IPS DF 6.9 (cell line): ENCODE measurements at regions not wholly inside any gene's neighbourhood (a gene's known extent, or its start where the extent isn't known, plus 50 kb on each side); places are given as distances from the start of the nearest gene placed in this dataset.

ENCODE experiments used
- DNase-seq: peaks from one replicate; pipeline ENCODE4 v3.0.0-alpha.2; 2013; ENCODE audit warnings: low read depth, low spot score
- H3K27ac ChIP-seq: one replicate; pipeline ENCODE4 v1.5.1; 2013; ENCODE audit warnings: low read length, control low read depth
- H3K27me3 ChIP-seq: 2 replicates; pipeline ENCODE4 v1.6.1; 2013; ENCODE audit warnings: mild to moderate bottlenecking, low read length; ENCODE audit not compliant: control insufficient read depth, insufficient read depth
- H3K36me3 ChIP-seq: 2 replicates; pipeline ENCODE4 v1.6.1; 2013; ENCODE audit warnings: low read length; ENCODE audit not compliant: control insufficient read depth, insufficient read depth
- H3K4me1 ChIP-seq: 2 replicates; pipeline ENCODE4 v1.6.1; 2013; ENCODE audit warnings: low read length; ENCODE audit not compliant: control insufficient read depth, insufficient read depth
- H3K4me3 ChIP-seq: 2 replicates; pipeline ENCODE4 v1.5.1; 2013; ENCODE audit warnings: mild to moderate bottlenecking, low read length
- H3K9me3 ChIP-seq: 2 replicates; pipeline ENCODE4 v1.6.1; 2013; ENCODE audit warnings: low read length, inconsistent platforms; ENCODE audit not compliant: control insufficient read depth, insufficient read depth
- WGBS: extraction: QIAGEN DNeasy Blood & Tissue Kit; methylation state at CpG from one replicate; pipeline ENCODE4 v1.1.7; 2013; ENCODE audit warnings: mixed read lengths, missing lambda C conversion rate; ENCODE audit not compliant: insufficient read length, insufficient coverage; 5-methylcytosine and 5-hydroxymethylcytosine counted together

- Histone ChIP-seq H3K4me1 (no peaks in the 10 kb centered on the region), H3K4me3 (no peak overlapping the region), H3K9me3 (no peaks in the 10 kb centered on the region), H3K36me3 (no peaks in the 10 kb centered on the region), H3K27ac (no peak overlapping the region), H3K27me3 (no peaks in the 10 kb centered on the region)
- WGBS = no CpG with 5 or more reads among the region's 1 CpG
- DNase-seq = no peak
Observed at GRCh38 chr1:88075813-88076212, 608.3 kb upstream of the PKN2 start.

GRCh38 chr1:88079036-88079435 lies 605.0 kb upstream of the PKN2 start:
- peak; percentile 2 for DNase-seq
- no peak overlapping the region for H3K27ac ChIP-seq
- H3K9me3 ChIP-seq = no peaks in the 10 kb centered on the region
- H3K27me3 ChIP-seq = no peaks in the 10 kb centered on the region
- WGBS = no CpG with 5 or more reads among the region's 1 CpG
- no peaks in the 10 kb centered on the region for H3K36me3 ChIP-seq
- no peaks in the 10 kb centered on the region for H3K4me1 ChIP-seq
- H3K4me3 ChIP-seq = no peak overlapping the region

GRCh38 chr1:88080875-88081274 lies 603.2 kb upstream of the PKN2 start:
- H3K4me1 ChIP-seq = no peaks in the 10 kb centered on the region
- H3K27ac ChIP-seq = no peak overlapping the region
- no peak for DNase-seq
- H3K27me3 ChIP-seq = no peaks in the 10 kb centered on the region
- no peak overlapping the region for H3K4me3 ChIP-seq
- no peaks in the 10 kb centered on the region for H3K9me3 ChIP-seq
- no peaks in the 10 kb centered on the region for H3K36me3 ChIP-seq

GRCh38 chr1:88088481-88088880 lies 595.6 kb upstream of the PKN2 start:
- peaks cover 1% of the 10 kb centered on the region; the same call in 1 of the 2 replicates for H3K4me1 ChIP-seq
- H3K9me3 ChIP-seq = no peaks in the 10 kb centered on the region
- no CpG with 5 or more reads among the region's 8 CpGs for WGBS
- no peaks in the 10 kb centered on the region for H3K27me3 ChIP-seq
- no peak overlapping the region for H3K4me3 ChIP-seq
- no peaks in the 10 kb centered on the region for H3K36me3 ChIP-seq
- no peak overlapping the region for H3K27ac ChIP-seq
- DNase-seq = peak; percentile 5

- no peak overlapping the region for H3K27ac ChIP-seq
- WGBS = no CpG with 5 or more reads among the region's 1 CpG
- peaks cover 1% of the 10 kb centered on the region; the same call in 1 of the 2 replicates for H3K4me1 ChIP-seq
- no peak overlapping the region for H3K4me3 ChIP-seq
- H3K36me3 ChIP-seq = no peaks in the 10 kb centered on the region
- no peaks in the 10 kb centered on the region for H3K9me3 ChIP-seq
- H3K27me3 ChIP-seq = no peaks in the 10 kb centered on the region
- DNase-seq = no peak
Observed at GRCh38 chr1:88089961-88090360, 594.1 kb upstream of the PKN2 start.

GRCh38 chr1:88098881-88099280 lies 585.2 kb upstream of the PKN2 start:
- no peak for DNase-seq
- Histone ChIP-seq H3K4me3 (no peak overlapping the region), H3K4me1 (no peaks in the 10 kb centered on the region), H3K27me3 (no peaks in the 10 kb centered on the region), H3K27ac (no peak overlapping the region), H3K36me3 (no peaks in the 10 kb centered on the region), H3K9me3 (no peaks in the 10 kb centered on the region)
- WGBS = no CpG with 5 or more reads among the region's 3 CpGs

GRCh38 chr1:88101041-88101440 lies 583.0 kb upstream of the PKN2 start:
- H3K9me3 ChIP-seq = no peaks in the 10 kb centered on the region
- no peaks in the 10 kb centered on the region for H3K36me3 ChIP-seq
- H3K27me3 ChIP-seq = no peaks in the 10 kb centered on the region
- H3K27ac ChIP-seq = no peak overlapping the region
- no peak overlapping the region for H3K4me3 ChIP-seq
- DNase-seq = no peak
- no CpG with 5 or more reads among the region's 1 CpG for WGBS
- H3K4me1 ChIP-seq = no peaks in the 10 kb centered on the region

GRCh38 chr1:88104236-88104635 lies 579.8 kb upstream of the PKN2 start:
- Histone ChIP-seq H3K4me1 (no peaks in the 10 kb centered on the region), H3K27me3 (no peaks in the 10 kb centered on the region), H3K36me3 (no peaks in the 10 kb centered on the region), H3K27ac (no peak overlapping the region), H3K9me3 (no peaks in the 10 kb centered on the region), H3K4me3 (no peak overlapping the region)
- no CpG with 5 or more reads among the region's 1 CpG for WGBS
- DNase-seq = no peak

GRCh38 chr1:88104886-88105285 lies 579.2 kb upstream of the PKN2 start:
- WGBS = no CpG with 5 or more reads among the region's 2 CpGs

GRCh38 chr1:88111816-88112215 lies 572.3 kb upstream of the PKN2 start:
- WGBS = no CpG with 5 or more reads among the region's 3 CpGs
- no peaks in the 10 kb centered on the region for H3K36me3 ChIP-seq
- no peak for DNase-seq
- H3K4me3 ChIP-seq = no peak overlapping the region
- H3K9me3 ChIP-seq = no peaks in the 10 kb centered on the region
- no peak overlapping the region for H3K27ac ChIP-seq
- H3K27me3 ChIP-seq = no peaks in the 10 kb centered on the region
- H3K4me1 ChIP-seq = no peaks in the 10 kb centered on the region

More at GRCh38 chr1:88104886-88105285, 579.2 kb upstream of the PKN2 start:
- Histone ChIP-seq H3K27me3 (no peaks in the 10 kb centered on the region), H3K4me1 (no peaks in the 10 kb centered on the region), H3K9me3 (no peaks in the 10 kb centered on the region), H3K36me3 (no peaks in the 10 kb centered on the region), H3K27ac (no peak overlapping the region), H3K4me3 (no peak overlapping the region)
- no peak for DNase-seq

- Histone ChIP-seq H3K27me3 (no peaks in the 10 kb centered on the region), H3K9me3 (no peaks in the 10 kb centered on the region), H3K4me1 (no peaks in the 10 kb centered on the region), H3K4me3 (no peak overlapping the region), H3K36me3 (no peaks in the 10 kb centered on the region), H3K27ac (no peak overlapping the region)
- no peak for DNase-seq
- WGBS = no CpG with 5 or more reads among the region's 4 CpGs
Observed at GRCh38 chr1:88117597-88117996, 566.5 kb upstream of the PKN2 start.
